ENCODE measurements at regions not wholly inside any gene's neighbourhood (a gene's known extent, or its start where the extent isn't known, plus 50 kb on each side); places are given as distances from the start of the nearest gene placed in this dataset.

DNA sequence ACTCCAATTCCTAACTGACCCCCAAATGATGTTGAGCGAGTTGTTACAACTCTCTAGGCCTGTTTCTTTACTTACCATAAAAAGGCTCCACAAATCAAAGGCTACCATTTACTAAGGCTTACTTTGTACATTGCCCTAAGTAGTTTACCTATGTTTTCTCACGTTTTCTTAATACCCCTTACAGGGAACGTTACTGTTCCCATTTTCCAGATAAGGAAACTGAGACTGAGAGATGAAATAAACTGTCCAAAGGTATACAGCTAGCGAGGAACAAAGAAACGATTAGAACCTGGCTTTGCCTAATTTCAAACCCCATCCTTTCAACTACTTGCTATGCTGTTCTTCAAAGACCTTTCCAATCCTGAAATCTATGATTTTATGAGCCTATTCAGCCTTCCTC lies 74.8 kb upstream of the SPTBN1 start:
- TF ChIP-seq ETS2 (tag; IDR thresholded peaks at IDR 0.05; ENCODE audit: borderline replicate concordance, poor library complexity, severe bottlenecking) (no peak), HDAC1 (IDR thresholded peaks at IDR 0.05) (no peak), RFX5 (IDR thresholded peaks at IDR 0.05; ENCODE audit: low read depth, low read length) (no peak), POLR2A (conservative IDR thresholded peaks at IDR 0.05) (no peak)
- TF ChIP-seq, protein P1, sequence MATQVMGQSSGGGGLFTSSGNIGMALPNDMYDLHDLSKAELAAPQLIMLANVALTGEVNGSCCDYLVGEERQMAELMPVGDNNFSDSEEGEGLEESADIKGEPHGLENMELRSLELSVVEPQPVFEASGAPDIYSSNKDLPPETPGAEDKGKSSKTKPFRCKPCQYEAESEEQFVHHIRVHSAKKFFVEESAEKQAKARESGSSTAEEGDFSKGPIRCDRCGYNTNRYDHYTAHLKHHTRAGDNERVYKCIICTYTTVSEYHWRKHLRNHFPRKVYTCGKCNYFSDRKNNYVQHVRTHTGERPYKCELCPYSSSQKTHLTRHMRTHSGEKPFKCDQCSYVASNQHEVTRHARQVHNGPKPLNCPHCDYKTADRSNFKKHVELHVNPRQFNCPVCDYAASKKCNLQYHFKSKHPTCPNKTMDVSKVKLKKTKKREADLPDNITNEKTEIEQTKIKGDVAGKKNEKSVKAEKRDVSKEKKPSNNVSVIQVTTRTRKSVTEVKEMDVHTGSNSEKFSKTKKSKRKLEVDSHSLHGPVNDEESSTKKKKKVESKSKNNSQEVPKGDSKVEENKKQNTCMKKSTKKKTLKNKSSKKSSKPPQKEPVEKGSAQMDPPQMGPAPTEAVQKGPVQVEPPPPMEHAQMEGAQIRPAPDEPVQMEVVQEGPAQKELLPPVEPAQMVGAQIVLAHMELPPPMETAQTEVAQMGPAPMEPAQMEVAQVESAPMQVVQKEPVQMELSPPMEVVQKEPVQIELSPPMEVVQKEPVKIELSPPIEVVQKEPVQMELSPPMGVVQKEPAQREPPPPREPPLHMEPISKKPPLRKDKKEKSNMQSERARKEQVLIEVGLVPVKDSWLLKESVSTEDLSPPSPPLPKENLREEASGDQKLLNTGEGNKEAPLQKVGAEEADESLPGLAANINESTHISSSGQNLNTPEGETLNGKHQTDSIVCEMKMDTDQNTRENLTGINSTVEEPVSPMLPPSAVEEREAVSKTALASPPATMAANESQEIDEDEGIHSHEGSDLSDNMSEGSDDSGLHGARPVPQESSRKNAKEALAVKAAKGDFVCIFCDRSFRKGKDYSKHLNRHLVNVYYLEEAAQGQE (IDR thresholded peaks at IDR 0.05; ENCODE audit: borderline replicate concordance): no peak
- TF ChIP-seq, protein P1 (CRISPR knock-in tag; IDR thresholded peaks at IDR 0.05; ENCODE audit: low read depth): no peak
- TF ChIP-seq, protein P2, sequence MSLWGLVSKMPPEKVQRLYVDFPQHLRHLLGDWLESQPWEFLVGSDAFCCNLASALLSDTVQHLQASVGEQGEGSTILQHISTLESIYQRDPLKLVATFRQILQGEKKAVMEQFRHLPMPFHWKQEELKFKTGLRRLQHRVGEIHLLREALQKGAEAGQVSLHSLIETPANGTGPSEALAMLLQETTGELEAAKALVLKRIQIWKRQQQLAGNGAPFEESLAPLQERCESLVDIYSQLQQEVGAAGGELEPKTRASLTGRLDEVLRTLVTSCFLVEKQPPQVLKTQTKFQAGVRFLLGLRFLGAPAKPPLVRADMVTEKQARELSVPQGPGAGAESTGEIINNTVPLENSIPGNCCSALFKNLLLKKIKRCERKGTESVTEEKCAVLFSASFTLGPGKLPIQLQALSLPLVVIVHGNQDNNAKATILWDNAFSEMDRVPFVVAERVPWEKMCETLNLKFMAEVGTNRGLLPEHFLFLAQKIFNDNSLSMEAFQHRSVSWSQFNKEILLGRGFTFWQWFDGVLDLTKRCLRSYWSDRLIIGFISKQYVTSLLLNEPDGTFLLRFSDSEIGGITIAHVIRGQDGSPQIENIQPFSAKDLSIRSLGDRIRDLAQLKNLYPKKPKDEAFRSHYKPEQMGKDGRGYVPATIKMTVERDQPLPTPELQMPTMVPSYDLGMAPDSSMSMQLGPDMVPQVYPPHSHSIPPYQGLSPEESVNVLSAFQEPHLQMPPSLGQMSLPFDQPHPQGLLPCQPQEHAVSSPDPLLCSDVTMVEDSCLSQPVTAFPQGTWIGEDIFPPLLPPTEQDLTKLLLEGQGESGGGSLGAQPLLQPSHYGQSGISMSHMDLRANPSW (CRISPR knock-in tag; IDR thresholded peaks at IDR 0.05): no peak

All from K562 (cell line).